Hematopoietic multipotent progenitor cell treated with erythropoietin and hydrocortisone succinate and interleukin-3 and kit ligand, for 8 days (in vitro differentiated cells): ENCODE measurements at regions not wholly inside any gene's neighbourhood (a gene's known extent, or its start where the extent isn't known, plus 50 kb on each side); places are given as distances from the start of the nearest gene placed in this dataset.
A peak's percentile ranks its signal among the peaks of the same experiment; 100 is the strongest.

Source experiments
- DNase-seq: peaks from one replicate; pipeline ENCODE4 v3.0.0-alpha.2; 2015

DNA sequence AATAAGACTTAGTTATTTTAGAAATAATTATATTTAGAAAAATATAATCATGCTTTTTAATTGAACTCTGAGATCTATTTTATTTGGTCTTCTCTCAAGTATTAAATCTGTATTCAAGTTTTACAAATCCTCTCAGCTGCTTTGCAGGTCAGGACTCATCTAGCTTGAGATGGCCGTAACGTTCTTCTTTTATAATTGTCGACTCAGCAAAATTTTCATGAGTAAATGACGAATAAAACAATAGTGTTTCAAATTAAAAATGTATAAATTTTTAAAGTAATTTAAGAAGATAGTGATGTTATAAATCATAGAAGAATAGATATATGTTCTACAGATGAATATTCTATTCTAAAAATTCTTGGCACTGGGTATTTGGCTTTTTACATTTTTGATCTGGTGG, 957.1 kb upstream of the EYS start:
- DNase-seq, result no peak

DNA sequence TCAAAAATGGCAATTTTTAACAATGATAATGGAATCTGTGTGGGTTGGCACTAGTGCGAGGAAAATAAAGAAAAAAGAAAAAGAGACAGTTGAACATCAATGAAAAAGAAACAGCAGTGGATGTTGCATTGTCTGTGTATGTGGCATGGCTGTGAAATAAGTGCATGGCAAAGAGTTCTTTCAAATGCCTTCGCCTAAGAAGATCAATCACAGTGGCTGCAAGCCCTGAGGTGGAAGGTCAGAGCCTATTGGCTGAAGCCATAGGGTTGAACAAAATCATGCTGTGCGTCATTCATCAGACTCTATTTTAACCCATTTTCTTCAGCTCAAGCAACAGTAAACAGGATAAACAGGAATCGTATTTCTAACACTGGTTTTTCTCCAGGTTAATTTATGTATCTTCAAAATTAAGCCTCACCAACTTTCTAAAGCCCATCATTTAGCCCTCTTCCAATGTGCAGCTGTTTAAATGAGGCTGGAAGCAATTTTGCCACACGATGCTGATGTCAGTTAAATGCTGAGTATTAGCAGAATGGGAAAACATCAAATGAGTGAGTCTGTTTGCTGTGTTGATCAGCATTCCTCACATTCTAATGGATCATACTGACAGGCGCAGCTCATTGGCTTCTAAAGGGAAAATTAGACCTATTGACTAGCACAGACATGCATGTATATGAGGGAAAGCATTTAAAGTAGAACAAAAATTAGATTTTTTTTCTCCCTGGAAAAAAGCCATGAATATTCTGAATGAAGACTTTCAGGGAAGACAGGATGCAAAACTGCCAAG, 955.9 kb upstream of the EYS start:
- no peak for DNase-seq

DNA sequence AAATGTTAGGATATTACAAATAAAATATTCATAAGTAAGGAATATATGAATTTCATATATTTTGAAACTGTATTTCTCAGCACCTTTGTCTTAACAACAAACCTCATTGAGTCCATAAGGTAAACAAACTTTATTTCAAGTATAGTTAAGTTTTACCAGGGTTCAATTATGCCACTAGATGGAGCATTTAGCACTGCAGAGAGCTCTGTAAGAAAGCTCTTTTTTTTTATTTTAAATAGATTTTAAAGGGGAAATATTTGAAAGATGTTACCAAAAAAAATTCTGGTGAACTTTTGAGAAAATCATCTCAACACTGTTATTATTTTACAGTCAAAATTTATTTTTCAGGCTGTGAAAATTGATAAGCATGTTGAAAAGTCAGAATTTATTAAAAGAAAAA, 955.2 kb upstream of the EYS start:
- DNase-seq, result peak; percentile 3

DNA sequence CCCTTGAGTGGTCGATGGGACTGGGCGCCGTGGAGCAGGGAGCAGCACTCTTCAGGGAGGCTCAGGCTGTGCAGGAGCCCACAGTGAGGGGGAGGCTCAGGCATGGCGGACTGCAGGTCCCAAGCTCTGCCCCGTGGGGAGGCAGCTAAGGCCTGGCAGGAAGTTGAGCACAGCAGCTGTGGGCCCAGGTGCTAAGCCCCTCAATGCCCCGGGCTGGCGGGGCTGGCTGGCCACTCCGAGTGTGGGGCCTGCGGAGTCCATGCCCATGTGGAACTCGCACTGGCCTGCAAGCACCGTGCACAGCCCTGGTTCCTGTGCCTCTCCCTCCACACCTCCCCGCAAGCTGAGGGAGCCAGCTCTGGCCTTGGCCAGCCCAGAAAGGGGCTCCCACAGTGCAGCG, 948.4 kb upstream of the EYS start:
- DNase-seq, result no peak

DNA sequence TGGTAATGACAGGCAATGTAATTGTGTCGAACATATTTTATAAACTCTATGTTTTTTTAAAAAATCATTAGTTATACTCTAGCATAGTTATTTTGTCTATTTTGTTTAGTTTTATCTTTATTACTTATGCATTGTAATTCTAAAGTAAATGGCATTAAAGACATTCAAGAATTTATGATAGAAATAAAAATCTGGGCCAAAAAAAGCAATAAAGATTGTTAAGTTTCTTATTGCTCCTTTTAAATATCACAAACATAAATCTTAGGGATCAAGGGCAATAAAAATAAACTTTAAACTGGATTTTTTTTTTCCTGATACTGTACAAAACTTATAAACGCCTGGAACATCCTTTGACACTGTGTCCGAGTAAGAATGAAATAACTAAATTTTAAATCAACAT, 931.5 kb upstream of the EYS start:
- no peak for DNase-seq

DNA sequence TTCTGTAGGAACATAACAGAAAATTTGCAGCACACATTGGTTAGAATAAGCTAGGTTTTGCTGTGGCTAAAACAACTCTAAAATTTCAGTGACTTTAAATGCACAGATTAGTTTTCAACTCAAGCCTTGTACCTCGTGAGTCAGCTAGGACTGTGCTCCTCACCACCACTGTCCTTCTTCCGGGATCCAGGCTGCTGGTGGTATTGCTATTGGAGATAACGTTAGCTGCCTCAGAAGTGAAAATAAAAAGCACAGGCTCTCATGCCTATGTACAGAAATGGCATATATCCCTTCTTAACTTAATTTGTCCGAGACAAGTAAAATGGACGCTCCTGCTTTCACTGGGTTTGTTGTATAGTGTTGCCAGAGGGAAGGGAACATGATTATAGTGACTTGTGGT, 931.1 kb upstream of the EYS start:
- no peak for DNase-seq

DNA sequence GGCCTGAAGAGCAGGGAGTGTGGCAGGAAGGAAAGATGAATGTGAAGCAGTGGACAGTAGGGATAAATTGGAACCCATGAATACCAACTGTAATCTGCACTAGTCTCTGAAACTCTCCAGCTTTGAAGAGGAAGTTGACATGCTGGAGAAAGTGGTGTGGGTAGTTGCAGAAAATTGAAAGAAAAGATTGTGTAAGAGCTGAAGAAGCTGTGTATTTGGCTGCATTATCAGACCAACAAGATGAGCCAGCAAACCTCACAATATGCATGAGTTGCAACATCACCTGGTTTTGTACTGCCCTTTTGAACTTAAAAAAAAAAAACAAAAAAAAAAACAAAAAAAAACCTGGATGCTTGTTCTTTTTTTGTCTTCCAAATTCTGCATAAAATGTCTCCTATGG, 921.9 kb upstream of the EYS start:
- no peak for DNase-seq

DNA sequence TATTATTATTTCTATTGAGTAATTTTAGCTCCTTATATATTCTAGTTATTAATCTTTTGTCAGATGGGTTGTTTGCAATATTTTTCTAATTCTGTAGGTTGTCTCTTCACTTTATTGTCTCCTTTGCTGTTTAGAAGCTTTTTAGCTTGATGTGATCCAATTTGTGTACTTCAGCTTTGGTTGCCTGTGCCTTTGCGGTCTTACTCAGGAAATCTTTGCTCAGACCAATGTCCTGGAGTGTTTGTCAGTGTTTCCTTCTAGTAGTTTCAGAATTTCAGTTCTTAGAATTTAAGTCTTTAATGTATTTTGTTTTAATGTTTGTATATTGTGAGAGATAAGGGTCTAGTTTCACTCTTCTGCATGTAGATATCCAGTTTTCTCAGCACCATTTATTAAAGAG, 916.0 kb upstream of the EYS start:
- no peak for DNase-seq

DNA sequence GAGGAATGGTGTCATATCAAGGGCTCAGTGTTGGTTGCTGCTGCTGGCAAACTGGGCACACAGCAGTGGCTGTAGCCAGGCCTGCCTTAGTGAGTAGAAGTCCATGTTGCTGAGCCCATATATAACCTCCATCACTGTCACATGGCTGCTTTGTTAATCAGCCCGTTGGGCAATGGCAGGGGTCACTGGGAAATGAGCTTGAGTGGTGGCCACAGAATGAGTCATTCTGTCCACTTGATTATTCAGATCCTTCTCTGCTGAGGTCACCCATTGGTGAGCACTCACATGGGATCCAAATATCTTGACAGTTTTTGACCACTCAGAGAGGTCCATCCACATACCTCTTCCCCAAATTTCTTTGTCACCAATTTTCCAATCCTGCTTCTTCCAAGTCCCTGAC, 898.9 kb upstream of the EYS start:
- DNase-seq, result no peak

DNA sequence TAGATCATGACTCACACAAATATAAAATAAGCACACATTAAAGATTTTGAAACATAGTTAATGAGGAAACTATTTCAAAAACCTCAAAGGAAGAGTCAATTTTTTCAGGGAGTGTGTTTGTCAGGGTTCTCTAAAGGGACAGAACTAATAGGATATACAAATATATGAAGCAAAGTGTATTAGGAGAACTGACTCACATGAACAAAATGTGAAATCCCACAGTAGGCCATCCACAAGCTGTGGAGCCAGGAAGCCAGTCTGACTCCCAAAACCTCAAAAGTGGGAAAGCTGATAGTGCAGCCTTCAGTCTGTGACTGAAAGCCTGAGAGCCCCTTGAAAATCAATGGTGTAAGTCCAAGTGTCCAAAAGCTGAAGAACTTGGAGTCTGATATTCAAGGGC, 898.0 kb upstream of the EYS start:
- DNase-seq, result no peak

DNA sequence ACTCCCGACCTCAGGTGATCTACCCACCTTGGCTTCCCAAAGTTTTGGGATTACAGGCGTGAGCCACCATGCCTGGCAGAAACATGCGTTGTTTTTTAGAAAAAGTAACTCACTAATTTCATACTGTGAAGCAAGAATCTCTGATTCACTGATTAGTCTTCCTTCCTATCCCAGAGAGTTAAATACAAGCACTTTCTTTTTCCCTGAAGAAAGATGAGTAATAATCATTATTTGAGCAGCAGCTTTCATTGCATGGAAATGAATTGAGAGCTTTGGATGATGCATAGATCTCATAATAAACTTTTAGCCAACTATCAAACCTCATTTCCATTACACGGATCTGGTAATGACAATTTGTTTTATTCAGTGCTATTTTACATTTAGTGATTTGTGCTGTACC, 892.5 kb upstream of the EYS start:
- no peak for DNase-seq

DNA sequence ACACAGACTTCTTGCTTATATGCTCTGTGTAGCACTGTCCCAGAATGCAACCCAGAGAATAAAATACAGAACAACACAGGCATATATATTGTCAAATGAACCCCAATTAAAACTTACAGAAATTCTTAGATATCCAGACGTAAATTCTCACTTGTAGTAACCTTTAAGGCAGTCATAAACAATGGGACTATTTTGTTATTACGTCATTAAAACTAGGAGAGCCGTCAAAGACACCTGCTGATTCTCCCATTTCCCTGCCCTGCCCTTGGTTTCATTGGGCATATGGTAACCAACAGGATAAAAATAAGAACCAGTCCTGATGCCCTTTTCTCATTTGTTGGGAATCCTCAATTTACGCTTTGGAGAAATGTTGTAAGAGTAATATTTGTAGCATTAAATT, 871.3 kb upstream of the EYS start:
- DNase-seq, result no peak

DNA sequence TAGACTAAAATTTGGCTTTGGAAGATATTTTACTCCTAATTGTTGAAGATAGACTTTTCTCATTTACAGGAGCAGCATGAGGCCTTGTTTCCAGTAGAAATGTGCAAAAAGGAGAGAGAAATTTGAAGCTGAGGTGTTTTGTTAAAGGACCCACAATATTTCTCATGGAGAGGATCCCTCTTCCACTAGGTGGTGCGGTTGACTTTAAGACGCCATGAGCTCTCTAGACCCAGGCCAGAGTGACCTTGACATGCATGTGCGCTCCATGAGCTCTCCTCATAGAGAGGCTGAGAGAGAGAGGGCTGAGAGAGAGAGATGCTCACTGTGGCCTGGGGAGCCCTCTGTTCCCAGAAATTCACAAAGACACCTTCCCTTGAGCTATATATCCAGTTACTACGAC, 861.2 kb upstream of the EYS start:
- no peak for DNase-seq

DNA sequence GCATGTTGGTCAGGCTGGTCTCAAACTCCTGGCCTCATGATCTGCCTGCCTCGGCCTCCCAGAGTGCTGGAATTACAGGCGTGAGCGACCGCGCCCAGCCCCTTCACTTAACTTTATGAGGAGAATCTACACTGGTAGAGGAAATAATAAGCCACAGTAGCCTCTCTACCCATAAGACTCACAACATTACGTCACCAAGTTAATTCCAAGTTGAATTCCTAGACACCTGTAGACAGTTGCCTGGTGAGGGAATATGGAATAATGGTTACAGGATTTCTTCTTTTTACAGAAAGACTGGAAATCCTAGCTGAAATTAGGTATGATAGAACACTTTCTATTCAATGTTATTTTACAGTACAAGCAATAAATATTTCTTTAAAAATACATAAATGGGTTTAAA, 854.5 kb upstream of the EYS start:
- DNase-seq, result no peak

DNA sequence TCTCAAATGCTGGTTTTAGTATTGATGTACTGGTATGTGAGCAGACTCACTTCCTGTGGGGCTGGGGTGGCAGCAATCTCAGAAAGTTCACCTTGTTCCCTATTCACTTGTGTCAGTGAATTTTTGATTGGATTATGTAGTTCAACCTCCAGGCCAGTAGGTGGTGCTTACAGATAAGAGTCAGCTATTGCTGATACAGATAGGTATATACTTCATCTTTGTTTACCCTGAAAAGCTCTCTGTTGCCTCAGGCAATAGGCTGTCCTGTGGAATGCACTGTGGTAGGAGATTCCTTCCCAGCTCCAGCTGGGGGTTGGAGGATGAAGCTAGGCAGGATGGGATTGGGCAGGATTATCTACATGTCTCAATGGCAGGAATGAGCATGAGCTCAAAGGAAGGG, 851.2 kb upstream of the EYS start:
- peak; percentile 2 for DNase-seq

DNA sequence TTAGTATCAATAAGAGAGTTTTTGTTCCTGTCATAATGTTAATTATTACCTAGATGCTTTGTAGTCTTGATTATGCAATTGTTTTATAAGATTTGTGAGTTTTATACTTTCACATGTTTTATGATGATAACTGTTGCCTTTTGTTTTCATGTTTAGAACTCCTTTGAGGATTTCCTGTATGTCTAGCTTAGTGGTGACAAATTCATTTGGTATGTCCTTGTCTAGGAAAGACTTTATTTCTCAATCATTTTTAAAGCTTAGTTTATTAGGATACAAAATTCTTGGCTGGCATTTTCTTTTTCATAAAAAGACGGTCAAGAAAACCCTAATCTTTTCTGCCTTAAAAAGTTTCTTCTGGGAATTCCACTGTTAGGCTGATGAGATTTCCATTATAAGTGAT, 849.9 kb upstream of the EYS start:
- DNase-seq, result no peak

DNA sequence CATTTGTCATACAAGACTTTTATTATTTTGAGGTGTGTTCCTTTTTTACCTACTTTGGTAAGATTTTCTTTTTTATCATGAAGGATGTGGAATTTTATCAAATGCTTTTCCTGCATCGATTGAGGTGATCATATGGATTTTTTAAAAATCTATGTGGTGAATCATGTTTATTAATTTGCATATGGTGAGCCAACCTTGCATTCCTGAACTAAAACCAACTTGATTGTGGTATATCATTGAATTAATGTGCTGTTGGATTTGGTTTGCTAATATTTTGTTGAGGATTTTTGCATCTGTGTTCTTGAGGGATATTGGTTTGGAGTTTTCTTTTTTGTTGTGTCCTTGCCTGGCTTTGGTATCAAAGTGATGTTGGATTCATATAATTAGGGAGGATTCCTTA, 848.1 kb upstream of the EYS start:
- no peak for DNase-seq

DNA sequence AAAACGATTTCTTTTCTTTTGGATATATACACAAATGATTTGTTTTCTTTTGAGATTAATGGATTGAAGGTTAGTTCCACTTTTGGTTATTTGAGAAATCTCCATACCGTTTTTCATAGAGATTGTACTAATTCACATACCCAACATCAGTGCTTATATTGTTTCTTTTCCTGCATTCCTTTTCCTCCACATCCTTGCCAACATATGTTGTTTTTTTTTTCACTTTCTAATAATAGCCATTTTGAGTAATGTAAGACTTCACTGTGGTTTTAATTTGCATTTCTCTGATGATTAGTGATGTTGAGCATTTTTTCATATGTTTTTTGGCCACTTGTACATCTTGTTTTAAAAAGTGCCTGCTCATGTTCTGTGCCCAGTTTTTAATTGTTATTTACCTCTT, 846.4 kb upstream of the EYS start:
- no peak for DNase-seq

DNA sequence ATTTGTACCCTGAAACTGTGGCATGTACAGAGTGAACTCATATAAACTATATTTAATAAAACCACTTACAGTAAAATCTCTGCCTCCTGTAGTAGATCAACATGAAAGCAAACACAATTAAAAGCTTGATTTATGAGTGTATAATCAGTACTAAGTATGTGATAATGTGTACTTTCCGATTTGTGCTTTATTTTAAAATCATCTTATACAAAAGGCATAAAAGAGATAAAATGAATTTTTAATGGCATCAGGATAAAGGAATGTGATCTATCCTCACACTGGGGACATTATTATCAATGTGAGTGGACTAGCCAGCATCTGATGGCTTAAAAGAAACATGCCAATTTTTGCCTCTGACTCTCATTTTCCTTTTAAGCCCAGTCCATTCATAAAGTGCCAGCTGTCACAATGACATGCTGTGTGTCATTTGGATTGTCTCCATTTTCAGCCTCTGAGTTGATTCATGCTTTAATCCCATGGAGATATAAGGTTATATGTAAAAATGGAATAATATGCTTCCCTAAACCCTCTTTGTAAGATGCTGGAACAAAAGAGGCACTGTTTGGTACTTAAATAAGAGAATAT, 831.6 kb upstream of the EYS start:
- DNase-seq, result no peak

DNA sequence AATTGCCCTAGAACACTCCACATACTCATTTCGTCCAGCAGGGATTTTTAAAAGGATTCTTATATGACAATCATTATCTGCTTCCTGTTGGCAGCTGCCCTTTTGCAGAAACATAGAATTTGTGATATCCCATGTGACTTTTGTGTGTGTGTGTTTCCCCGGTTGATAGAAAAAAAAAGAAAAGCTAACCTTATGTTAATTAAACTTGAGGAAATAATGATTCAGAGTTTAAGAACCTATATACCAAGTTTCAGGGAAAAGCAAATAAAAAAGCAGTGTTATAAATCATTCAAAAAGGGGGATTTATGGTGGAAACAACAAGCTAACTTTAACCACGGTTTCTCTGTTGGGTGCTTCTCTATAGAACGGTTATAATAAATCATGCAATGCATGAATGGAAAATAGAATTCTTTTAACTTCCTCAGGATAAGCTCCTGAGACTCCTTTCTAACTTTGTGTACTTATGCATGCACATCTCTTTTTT, 826.9 kb upstream of the EYS start:
- DNase-seq, result no peak

DNA sequence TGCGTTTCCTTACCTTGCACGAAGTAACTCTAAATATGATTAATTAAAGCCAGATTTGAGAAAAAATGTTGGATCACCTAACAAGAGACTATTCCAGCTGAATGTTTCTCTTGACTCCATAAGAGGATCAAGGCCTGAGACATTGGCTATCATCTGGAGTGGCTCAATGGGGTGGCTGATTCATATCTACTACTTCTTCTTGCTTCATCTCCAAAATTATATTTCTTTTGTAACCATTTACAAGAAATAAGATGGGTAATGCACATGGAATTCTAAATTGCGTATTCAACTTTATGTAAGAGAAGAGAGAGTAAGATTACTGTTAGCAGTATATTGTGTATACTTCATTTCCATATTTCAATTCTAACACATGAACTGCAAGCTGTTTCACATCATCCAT, 819.0 kb upstream of the EYS start:
- DNase-seq, result no peak

DNA sequence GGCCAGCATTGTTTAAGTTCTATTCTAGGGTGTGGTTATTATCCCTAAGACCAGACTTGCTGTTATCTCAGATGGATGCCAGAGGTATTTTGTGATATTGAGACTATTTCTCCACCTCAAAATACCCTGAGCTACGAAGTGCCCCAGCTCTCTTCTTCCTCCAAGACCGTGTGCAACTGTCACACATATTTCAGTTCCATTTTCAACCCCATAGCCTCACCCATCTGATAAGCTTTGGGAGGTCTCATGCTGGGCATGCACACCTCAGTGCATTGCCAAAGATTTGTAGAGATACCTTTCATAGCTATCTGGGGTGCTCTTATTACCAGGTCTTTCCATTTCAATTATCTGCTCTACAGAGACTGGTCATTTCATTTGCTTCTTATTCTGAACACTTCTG, 815.8 kb upstream of the EYS start:
- no peak for DNase-seq

DNA sequence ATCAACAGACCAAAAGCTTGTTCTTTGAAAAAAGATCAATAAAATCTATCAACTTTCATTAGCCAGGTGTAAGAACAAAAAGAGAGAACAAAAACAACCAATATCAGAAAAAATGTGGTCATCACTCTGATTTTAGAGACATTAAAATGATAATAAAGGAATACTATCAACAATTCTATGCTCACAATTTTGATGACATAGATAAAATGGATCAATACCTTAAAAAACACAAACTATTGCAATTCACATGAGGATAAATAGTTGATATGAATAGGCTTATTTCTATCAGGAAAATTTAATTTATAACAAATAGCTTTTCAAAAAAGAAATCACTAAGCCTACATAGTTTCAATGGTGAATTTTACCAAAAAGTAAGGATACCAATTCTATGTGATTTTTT, 809.4 kb upstream of the EYS start:
- no peak for DNase-seq

DNA sequence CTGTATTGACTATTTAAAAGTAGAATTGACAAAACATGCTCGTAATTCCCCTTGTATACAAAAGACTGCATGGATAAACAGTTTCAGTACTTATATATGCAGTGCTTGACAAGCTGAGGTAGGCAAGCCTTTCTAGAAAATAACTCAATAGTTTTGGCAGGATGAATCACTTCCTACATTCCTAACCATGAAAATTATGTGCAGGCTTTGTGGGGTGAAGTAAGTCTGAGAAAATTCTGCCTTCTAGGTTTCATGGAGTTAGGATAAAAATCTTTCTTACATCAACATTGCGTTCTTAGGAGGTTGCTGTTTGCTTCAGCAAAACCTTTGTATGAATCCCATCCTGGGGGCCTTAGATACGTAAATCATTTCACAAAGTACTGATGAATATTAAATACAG, 801.4 kb upstream of the EYS start:
- DNase-seq, result no peak

DNA sequence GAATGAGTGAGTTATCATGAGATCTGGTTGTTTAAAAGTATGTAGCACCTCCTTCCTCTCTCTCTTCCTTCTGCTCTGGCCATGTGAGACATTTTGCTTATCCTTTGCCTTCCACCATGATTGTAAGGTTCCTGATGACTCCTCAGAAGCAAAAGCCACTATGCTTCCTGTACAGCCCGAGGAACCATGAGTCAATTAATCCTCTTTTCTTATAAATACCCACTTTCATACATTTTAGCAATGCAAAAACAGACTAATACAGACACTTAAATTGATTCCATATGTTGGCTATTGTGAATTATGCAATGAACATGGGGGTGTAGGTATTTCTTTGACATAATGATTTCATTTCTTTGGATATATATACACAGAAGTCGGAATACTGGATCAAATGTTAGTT, 792.8 kb upstream of the EYS start:
- no peak for DNase-seq
